ENCODE measurements at regions not wholly inside any gene's neighbourhood (a gene's known extent, or its start where the extent isn't known, plus 50 kb on each side); places are given as distances from the start of the nearest gene placed in this dataset.
"Not testable (repeated sequence)": the region's sequence is repeated elsewhere in the genome, so short reads cannot be mapped to it uniquely, and the experiment has no call there.

- DNase-seq (ENCODE audit: low spot score), result no peak
Observed at GRCh38 chr10:44004913-44005787, 356.5 kb upstream of the ZNF32 start.

GRCh38 chr10:43998021-43998809 lies 349.5 kb upstream of the ZNF32 start:
- no peak for DNase-seq (ENCODE audit: low spot score)

- no peak for DNase-seq (ENCODE audit: low spot score)
Observed at GRCh38 chr10:43997330-43997729, 348.6 kb upstream of the ZNF32 start.

- no peak for DNase-seq (ENCODE audit: low spot score)
Observed at GRCh38 chr10:43994539-43994938, 345.9 kb upstream of the ZNF32 start.

- not testable (repeated sequence) for DNase-seq (ENCODE audit: low spot score)
Observed at GRCh38 chr10:43992816-43993215, 344.1 kb upstream of the ZNF32 start.

GRCh38 chr10:43986374-43986773 lies 337.7 kb upstream of the ZNF32 start:
- DNase-seq (ENCODE audit: low spot score), result no peak

GRCh38 chr10:43985941-43986340 lies 337.3 kb upstream of the ZNF32 start:
- DNase-seq (ENCODE audit: low spot score), result no peak

- DNase-seq (ENCODE audit: low spot score), result peak; percentile 36
Observed at GRCh38 chr10:43983856-43984271, 335.2 kb upstream of the ZNF32 start.

- no peak for DNase-seq (ENCODE audit: low spot score)
Observed at GRCh38 chr10:43983405-43983804, 334.7 kb upstream of the ZNF32 start.

GRCh38 chr10:43982250-43982649 lies 333.6 kb upstream of the ZNF32 start:
- no peak for DNase-seq (ENCODE audit: low spot score)

- no peak for DNase-seq (ENCODE audit: low spot score)
Observed at GRCh38 chr10:43981696-43982095, 333.0 kb upstream of the ZNF32 start.

- DNase-seq (ENCODE audit: low spot score), result peak; percentile 21
Observed at GRCh38 chr10:43981232-43981631, 332.6 kb upstream of the ZNF32 start.

GRCh38 chr10:43980715-43981114 lies 332.0 kb upstream of the ZNF32 start:
- no peak for DNase-seq (ENCODE audit: low spot score)

- DNase-seq (ENCODE audit: low spot score), result no peak
Observed at GRCh38 chr10:43980313-43980712, 331.6 kb upstream of the ZNF32 start.

- DNase-seq (ENCODE audit: low spot score), result no peak
Observed at GRCh38 chr10:43979551-43979950, 330.9 kb upstream of the ZNF32 start.

GRCh38 chr10:43978936-43979335 lies 330.3 kb upstream of the ZNF32 start:
- no peak for DNase-seq (ENCODE audit: low spot score)

- DNase-seq (ENCODE audit: low spot score), result no peak
Observed at GRCh38 chr10:43978091-43978490, 329.4 kb upstream of the ZNF32 start.

- DNase-seq (ENCODE audit: low spot score), result no peak
Observed at GRCh38 chr10:43976292-43976691, 327.6 kb upstream of the ZNF32 start.

- no peak for DNase-seq (ENCODE audit: low spot score)
Observed at GRCh38 chr10:43973801-43974200, 325.1 kb upstream of the ZNF32 start.

- no peak for DNase-seq (ENCODE audit: low spot score)
Observed at GRCh38 chr10:43972976-43973647, 324.4 kb upstream of the ZNF32 start.

- DNase-seq (ENCODE audit: low spot score), result no peak
Observed at GRCh38 chr10:43971981-43972380, 323.3 kb upstream of the ZNF32 start.

GRCh38 chr10:43971306-43971705 lies 322.6 kb upstream of the ZNF32 start:
- DNase-seq (ENCODE audit: low spot score), result no peak

GRCh38 chr10:43970717-43971116 lies 322.0 kb upstream of the ZNF32 start:
- DNase-seq (ENCODE audit: low spot score), result no peak
